ENCODE measurements at regions not wholly inside any gene's neighbourhood (a gene's known extent, or its start where the extent isn't known, plus 50 kb on each side); places are given as distances from the start of the nearest gene placed in this dataset.

DNA sequence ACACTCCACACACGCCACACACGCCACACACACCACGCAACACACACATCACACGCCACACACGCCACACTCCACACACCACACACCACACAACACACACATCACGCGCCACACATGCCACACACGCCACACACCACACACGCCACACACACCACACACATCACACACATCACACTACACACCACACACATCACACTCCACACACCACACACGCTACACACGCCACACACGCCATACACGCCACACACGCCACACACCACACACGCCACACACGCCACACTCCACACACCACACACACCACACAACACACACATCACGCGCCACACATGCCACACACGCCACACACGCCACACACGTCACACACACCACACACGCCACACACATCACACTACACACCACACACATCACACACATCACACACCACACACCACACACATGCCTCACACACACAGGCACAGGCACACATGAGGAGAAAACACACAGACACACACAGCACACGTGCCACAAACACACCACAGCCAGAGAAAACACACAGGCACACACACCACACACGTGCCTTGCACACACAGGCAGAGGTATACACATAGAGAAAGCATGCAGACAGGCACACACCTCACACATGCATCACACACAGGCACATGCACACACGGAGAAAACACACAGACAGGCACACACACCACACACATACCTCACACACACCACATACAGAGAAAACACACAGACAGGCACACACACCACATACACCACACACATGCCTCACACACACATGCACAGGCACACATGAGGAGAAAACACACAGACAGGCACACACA is 241.5 kb upstream of the MYT1L start:
- H3K9me3 ChIP-seq (ENCODE audit: control insufficient read depth, low read length) = no peaks in the 10 kb centered on the region
- H4K8ac ChIP-seq (ENCODE audit: low read length) = no peak overlapping the region
- no peak overlapping the region for H3K4me2 ChIP-seq (ENCODE audit: low read length, poor library complexity, severe bottlenecking)
- H4K91ac ChIP-seq (ENCODE audit: low read length) = no peak overlapping the region
- H3K4me3 ChIP-seq (ENCODE audit: insufficient read depth in 1 of 2, low read depth in 1 of 2, low read length in 2 of 2) = no peak overlapping the region
- H3K4me1 ChIP-seq (ENCODE audit: control insufficient read depth, insufficient read depth, low read depth, low read length) = peaks cover 3% of the 10 kb centered on the region
- H3K23ac ChIP-seq (ENCODE audit: low read length in 2 of 2) = no peak overlapping the region
- no peak overlapping the region for H3K9ac ChIP-seq (ENCODE audit: low read length)
- no peaks in the 10 kb centered on the region for H3K79me1 ChIP-seq (replicated peaks; ENCODE audit: low read length, poor library complexity, severe bottlenecking)
- H3K4ac ChIP-seq (ENCODE audit: low read depth in 1 of 2, low read length in 2 of 2) = no peak overlapping the region
- no peak overlapping the region for H2BK5ac ChIP-seq (ENCODE audit: low read depth, low read length, poor library complexity, severe bottlenecking)
- no peak for DNase-seq
- no peak overlapping the region for H2BK15ac ChIP-seq (ENCODE audit: low read depth, poor library complexity, severe bottlenecking)
- H3K27me3 ChIP-seq (ENCODE audit: control insufficient read depth in 1 of 2, insufficient read depth in 1 of 2, low read length in 2 of 2) = no peaks in the 10 kb centered on the region
- H2AK5ac ChIP-seq (ENCODE audit: low read length, severe bottlenecking) = no peak overlapping the region
- H2BK12ac ChIP-seq (ENCODE audit: low read length in 2 of 2) = no peak overlapping the region
- no peak overlapping the region for H2AFZ ChIP-seq (ENCODE audit: low read depth, low read length)
- H3K14ac ChIP-seq (ENCODE audit: low read length in 2 of 2) = no peak overlapping the region
- 85% methylated on average over 25 of the region's 25 CpGs for WGBS
- no peak overlapping the region for H3K18ac ChIP-seq (ENCODE audit: low read depth in 1 of 2, low read length in 2 of 2)
- H3K27ac ChIP-seq (ENCODE audit: low read length, poor library complexity, severe bottlenecking) = no peak overlapping the region
- H2BK120ac ChIP-seq (ENCODE audit: low read depth, low read length) = no peak overlapping the region
- no peaks in the 10 kb centered on the region for H3K36me3 ChIP-seq (ENCODE audit: control insufficient read depth in 1 of 2, insufficient read depth in 2 of 2, low read depth in 1 of 2, low read length in 2 of 2)

DNA sequence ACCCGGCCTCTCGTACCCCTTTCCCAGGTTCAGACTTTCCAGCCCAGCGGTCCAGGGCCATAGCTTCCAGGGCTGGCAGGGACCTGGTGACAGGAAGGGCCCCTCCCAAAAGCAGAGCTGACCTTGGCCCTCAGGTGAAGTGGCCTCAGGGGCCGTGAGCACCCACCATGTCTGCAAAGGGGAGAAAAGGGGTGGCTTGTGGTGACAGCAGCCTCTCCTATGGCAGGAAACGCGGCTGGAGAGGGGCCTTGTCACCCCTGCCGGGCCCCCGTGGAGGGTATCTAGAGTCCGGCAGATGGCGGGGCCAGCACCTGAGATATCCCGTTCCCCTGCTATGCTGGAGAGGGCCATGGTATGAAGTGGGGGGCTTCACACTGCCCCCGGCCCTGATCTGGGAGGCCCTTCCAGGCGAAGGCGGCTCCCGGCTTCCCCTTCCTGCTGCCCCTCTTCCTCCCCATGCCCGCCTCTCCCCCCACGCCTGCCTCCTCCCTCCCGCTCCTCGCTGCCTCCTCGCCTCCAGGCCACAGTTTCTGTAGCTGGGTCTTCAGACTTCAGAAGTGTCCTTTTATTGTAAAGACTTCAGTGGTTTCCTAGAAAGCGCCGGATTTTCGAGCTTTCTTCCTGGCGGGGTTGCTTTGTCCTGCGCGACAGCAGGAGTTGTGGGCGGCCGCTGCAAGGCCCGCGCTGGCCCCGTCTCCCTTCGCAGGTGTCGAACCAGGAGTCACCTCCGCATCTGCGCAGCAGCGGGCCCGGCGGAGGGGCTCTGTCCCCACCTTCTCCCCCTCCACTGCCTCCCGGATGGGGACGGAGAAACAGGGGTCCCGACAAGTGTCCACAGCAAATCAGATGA is 240.5 kb upstream of the MYT1L start:
- no peak overlapping the region for H2AFZ ChIP-seq (ENCODE audit: low read depth, low read length)
- peaks cover 3% of the 10 kb centered on the region for H3K4me1 ChIP-seq (ENCODE audit: control insufficient read depth, insufficient read depth, low read depth, low read length)
- WGBS = 92% methylated on average over 41 of the region's 41 CpGs
- H2BK15ac ChIP-seq (ENCODE audit: low read depth, poor library complexity, severe bottlenecking) = no peak overlapping the region
- H3K79me1 ChIP-seq (replicated peaks; ENCODE audit: low read length, poor library complexity, severe bottlenecking) = no peaks in the 10 kb centered on the region
- H3K4ac ChIP-seq (ENCODE audit: low read depth in 1 of 2, low read length in 2 of 2) = no peak overlapping the region
- no peak overlapping the region for H2AK5ac ChIP-seq (ENCODE audit: low read length, severe bottlenecking)
- H3K4me2 ChIP-seq (ENCODE audit: low read length, poor library complexity, severe bottlenecking) = no peak overlapping the region
- no peak overlapping the region for H4K91ac ChIP-seq (ENCODE audit: low read length)
- no peak overlapping the region for H3K18ac ChIP-seq (ENCODE audit: low read depth in 1 of 2, low read length in 2 of 2)
- no peak overlapping the region for H2BK12ac ChIP-seq (ENCODE audit: low read length in 2 of 2)
- H3K23ac ChIP-seq (ENCODE audit: low read length in 2 of 2) = no peak overlapping the region
- H3K9ac ChIP-seq (ENCODE audit: low read length) = no peak overlapping the region
- no peak overlapping the region for H2BK120ac ChIP-seq (ENCODE audit: low read depth, low read length)
- no peak for DNase-seq
- H2BK5ac ChIP-seq (ENCODE audit: low read depth, low read length, poor library complexity, severe bottlenecking) = no peak overlapping the region
- H3K27ac ChIP-seq (ENCODE audit: low read length, poor library complexity, severe bottlenecking) = no peak overlapping the region
- H3K14ac ChIP-seq (ENCODE audit: low read length in 2 of 2) = no peak overlapping the region
- no peak overlapping the region for H4K8ac ChIP-seq (ENCODE audit: low read length)
- no peak overlapping the region for H3K4me3 ChIP-seq (ENCODE audit: insufficient read depth in 1 of 2, low read depth in 1 of 2, low read length in 2 of 2)
- no peaks in the 10 kb centered on the region for H3K27me3 ChIP-seq (ENCODE audit: control insufficient read depth in 1 of 2, insufficient read depth in 1 of 2, low read length in 2 of 2)
- H3K9me3 ChIP-seq (ENCODE audit: control insufficient read depth, low read length) = no peaks in the 10 kb centered on the region
- no peaks in the 10 kb centered on the region for H3K36me3 ChIP-seq (ENCODE audit: control insufficient read depth in 1 of 2, insufficient read depth in 2 of 2, low read depth in 1 of 2, low read length in 2 of 2)

DNA sequence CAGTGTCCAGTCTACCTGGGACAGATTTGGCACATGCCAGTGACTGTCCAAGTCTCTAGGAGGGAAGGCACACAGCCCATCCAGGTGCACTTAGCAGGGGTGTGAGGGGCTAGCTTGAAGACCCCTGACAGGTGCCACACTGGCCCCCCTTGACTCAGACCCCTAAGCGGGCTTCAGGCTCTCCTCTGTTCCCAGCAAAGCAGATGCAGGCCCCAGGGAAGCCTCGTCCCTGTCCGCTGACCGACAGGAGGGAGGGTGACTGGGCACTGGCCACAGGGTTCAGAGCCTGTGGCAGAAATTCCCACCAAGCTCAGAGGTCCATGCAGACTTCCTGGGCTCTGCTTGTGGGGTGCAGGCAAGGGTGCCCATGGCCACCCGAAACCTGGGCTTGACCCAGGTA is 239.8 kb upstream of the MYT1L start:
- no peaks in the 10 kb centered on the region for H3K9me3 ChIP-seq (ENCODE audit: control insufficient read depth, low read length)
- no peaks in the 10 kb centered on the region for H3K79me1 ChIP-seq (replicated peaks; ENCODE audit: low read length, poor library complexity, severe bottlenecking)
- H2BK5ac ChIP-seq (ENCODE audit: low read depth, low read length, poor library complexity, severe bottlenecking) = no peak overlapping the region
- H3K27me3 ChIP-seq (ENCODE audit: control insufficient read depth in 1 of 2, insufficient read depth in 1 of 2, low read length in 2 of 2) = no peaks in the 10 kb centered on the region
- no peak overlapping the region for H3K4me2 ChIP-seq (ENCODE audit: low read length, poor library complexity, severe bottlenecking)
- H3K14ac ChIP-seq (ENCODE audit: low read length in 2 of 2) = no peak overlapping the region
- no peak overlapping the region for H2BK120ac ChIP-seq (ENCODE audit: low read depth, low read length)
- no peaks in the 10 kb centered on the region for H3K36me3 ChIP-seq (ENCODE audit: control insufficient read depth in 1 of 2, insufficient read depth in 2 of 2, low read depth in 1 of 2, low read length in 2 of 2)
- no peak overlapping the region for H2BK12ac ChIP-seq (ENCODE audit: low read length in 2 of 2)
- H3K4me3 ChIP-seq (ENCODE audit: insufficient read depth in 1 of 2, low read depth in 1 of 2, low read length in 2 of 2) = no peak overlapping the region
- peaks cover 3% of the 10 kb centered on the region for H3K4me1 ChIP-seq (ENCODE audit: control insufficient read depth, insufficient read depth, low read depth, low read length)
- no peak overlapping the region for H2AK5ac ChIP-seq (ENCODE audit: low read length, severe bottlenecking)
- H3K9ac ChIP-seq (ENCODE audit: low read length) = no peak overlapping the region
- H4K8ac ChIP-seq (ENCODE audit: low read length) = no peak overlapping the region
- no peak overlapping the region for H2BK15ac ChIP-seq (ENCODE audit: low read depth, poor library complexity, severe bottlenecking)
- H4K91ac ChIP-seq (ENCODE audit: low read length) = no peak overlapping the region
- H3K27ac ChIP-seq (ENCODE audit: low read length, poor library complexity, severe bottlenecking) = no peak overlapping the region
- no peak for DNase-seq
- H3K18ac ChIP-seq (ENCODE audit: low read depth in 1 of 2, low read length in 2 of 2) = no peak overlapping the region
- no peak overlapping the region for H3K4ac ChIP-seq (ENCODE audit: low read depth in 1 of 2, low read length in 2 of 2)
- 92% methylated on average over 5 of the region's 5 CpGs for WGBS
- no peak overlapping the region for H3K23ac ChIP-seq (ENCODE audit: low read length in 2 of 2)
- H2AFZ ChIP-seq (ENCODE audit: low read depth, low read length) = no peak overlapping the region

DNA sequence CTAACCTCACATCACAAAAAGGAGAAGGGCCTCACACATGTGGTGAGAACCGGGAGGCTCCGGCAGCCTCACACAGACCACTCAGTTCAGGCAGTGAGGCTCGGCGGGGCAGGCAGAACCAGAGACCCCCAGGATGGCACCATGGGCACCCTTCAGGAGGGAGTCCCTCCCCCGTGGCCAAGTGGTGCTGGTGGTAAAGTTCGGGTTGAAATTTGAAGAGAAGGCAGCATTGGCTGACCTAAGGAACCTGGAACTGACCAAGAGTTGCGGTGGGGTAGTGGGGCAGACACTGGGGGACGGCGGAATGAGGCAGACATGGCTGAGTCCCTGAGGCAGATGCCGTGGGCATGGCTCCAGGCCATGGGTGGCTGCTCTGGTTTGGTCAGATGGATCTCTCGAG is 239.3 kb upstream of the MYT1L start:
- Histone ChIP-seq H3K36me3 (ENCODE audit: control insufficient read depth in 1 of 2, insufficient read depth in 2 of 2, low read depth in 1 of 2, low read length in 2 of 2) (no peaks in the 10 kb centered on the region), H2BK5ac (ENCODE audit: low read depth, low read length, poor library complexity, severe bottlenecking) (no peak overlapping the region), H3K9ac (ENCODE audit: low read length) (no peak overlapping the region), H4K8ac (ENCODE audit: low read length) (no peak overlapping the region), H2BK120ac (ENCODE audit: low read depth, low read length) (no peak overlapping the region), H2AFZ (ENCODE audit: low read depth, low read length) (no peak overlapping the region), H2BK15ac (ENCODE audit: low read depth, poor library complexity, severe bottlenecking) (no peak overlapping the region), H2AK5ac (ENCODE audit: low read length, severe bottlenecking) (no peak overlapping the region), H3K9me3 (ENCODE audit: control insufficient read depth, low read length) (no peaks in the 10 kb centered on the region), H4K91ac (ENCODE audit: low read length) (no peak overlapping the region), H3K14ac (ENCODE audit: low read length in 2 of 2) (no peak overlapping the region), H3K4me3 (ENCODE audit: insufficient read depth in 1 of 2, low read depth in 1 of 2, low read length in 2 of 2) (no peak overlapping the region), H2BK12ac (ENCODE audit: low read length in 2 of 2) (no peak overlapping the region), H3K4me1 (ENCODE audit: control insufficient read depth, insufficient read depth, low read depth, low read length) (peaks cover 3% of the 10 kb centered on the region), H3K4me2 (ENCODE audit: low read length, poor library complexity, severe bottlenecking) (no peak overlapping the region), H3K27ac (ENCODE audit: low read length, poor library complexity, severe bottlenecking) (no peak overlapping the region), H3K23ac (ENCODE audit: low read length in 2 of 2) (no peak overlapping the region), H3K27me3 (ENCODE audit: control insufficient read depth in 1 of 2, insufficient read depth in 1 of 2, low read length in 2 of 2) (no peaks in the 10 kb centered on the region), H3K4ac (ENCODE audit: low read depth in 1 of 2, low read length in 2 of 2) (no peak overlapping the region), H3K79me1 (replicated peaks; ENCODE audit: low read length, poor library complexity, severe bottlenecking) (no peaks in the 10 kb centered on the region), H3K18ac (ENCODE audit: low read depth in 1 of 2, low read length in 2 of 2) (no peak overlapping the region)
- WGBS = 76% methylated on average over 11 of the region's 11 CpGs
- no peak for DNase-seq

Measured in mesenchymal stem cell (in vitro differentiated cells and primary cell).